AG09319 (cell line): ENCODE measurements at regions not wholly inside any gene's neighbourhood (a gene's known extent, or its start where the extent isn't known, plus 50 kb on each side); places are given as distances from the start of the nearest gene placed in this dataset.

Source experiments
- DNase-seq: peaks from one replicate; pipeline ENCODE4 v3.0.0-alpha.2; 2010; ENCODE audit warnings: low read depth; ENCODE audit errors: extremely low read depth
- CTCF ChIP-seq: IDR thresholded peaks from 2 replicates; pipeline ENCODE4 v1.5.1; 2011; ENCODE audit warnings: low read depth, mild to moderate bottlenecking, inconsistent platforms, low read length, moderate library complexity

GRCh38 chr15:77827860-77828259 lies 195.1 kb upstream of the LINGO1 start:
- DNase-seq: no peak
- TF ChIP-seq CTCF: no peak

GRCh38 chr15:77826006-77826695 lies 193.4 kb upstream of the LINGO1 start:
- no peak for TF ChIP-seq CTCF

DNA sequence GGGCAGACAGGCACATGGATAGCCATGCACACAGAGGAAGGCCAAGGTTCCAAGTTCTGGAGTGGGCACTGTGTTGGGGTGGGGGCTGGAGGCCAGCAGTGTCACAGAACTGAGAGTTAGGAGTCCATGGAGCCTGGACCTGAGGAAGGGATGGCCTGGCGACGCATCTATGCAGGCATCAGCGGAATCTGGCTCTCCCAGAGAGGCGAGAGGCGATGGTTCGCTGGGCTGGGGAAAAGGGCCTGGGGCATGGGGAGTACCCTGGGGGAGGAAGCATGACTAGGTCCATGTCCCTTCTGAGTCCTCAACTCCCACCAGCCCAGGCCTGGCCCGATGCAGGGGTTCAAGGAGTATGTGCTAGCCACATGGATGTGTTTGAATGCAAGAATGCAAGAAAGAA lies 192.8 kb upstream of the LINGO1 start:
- DNase-seq: no peak
- no peak for TF ChIP-seq CTCF

More at GRCh38 chr15:77826006-77826695, 193.4 kb upstream of the LINGO1 start:
- DNase-seq: no peak

DNA sequence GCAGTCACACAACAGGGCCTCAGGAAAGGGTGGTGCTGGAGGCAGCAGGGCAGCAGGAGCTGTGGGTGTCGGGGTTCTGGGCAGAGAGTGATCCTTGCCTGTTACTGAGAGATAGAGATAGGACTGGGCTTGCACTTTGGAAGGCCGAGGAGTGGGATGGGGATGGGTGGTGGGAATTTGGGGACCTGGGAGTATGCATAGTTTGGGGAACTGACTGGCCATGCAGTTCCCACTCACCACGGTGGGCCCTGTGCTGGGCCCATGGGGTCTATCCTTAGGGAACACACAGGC lies 192.5 kb upstream of the LINGO1 start:
- no peak for TF ChIP-seq CTCF
- no peak for DNase-seq

DNA sequence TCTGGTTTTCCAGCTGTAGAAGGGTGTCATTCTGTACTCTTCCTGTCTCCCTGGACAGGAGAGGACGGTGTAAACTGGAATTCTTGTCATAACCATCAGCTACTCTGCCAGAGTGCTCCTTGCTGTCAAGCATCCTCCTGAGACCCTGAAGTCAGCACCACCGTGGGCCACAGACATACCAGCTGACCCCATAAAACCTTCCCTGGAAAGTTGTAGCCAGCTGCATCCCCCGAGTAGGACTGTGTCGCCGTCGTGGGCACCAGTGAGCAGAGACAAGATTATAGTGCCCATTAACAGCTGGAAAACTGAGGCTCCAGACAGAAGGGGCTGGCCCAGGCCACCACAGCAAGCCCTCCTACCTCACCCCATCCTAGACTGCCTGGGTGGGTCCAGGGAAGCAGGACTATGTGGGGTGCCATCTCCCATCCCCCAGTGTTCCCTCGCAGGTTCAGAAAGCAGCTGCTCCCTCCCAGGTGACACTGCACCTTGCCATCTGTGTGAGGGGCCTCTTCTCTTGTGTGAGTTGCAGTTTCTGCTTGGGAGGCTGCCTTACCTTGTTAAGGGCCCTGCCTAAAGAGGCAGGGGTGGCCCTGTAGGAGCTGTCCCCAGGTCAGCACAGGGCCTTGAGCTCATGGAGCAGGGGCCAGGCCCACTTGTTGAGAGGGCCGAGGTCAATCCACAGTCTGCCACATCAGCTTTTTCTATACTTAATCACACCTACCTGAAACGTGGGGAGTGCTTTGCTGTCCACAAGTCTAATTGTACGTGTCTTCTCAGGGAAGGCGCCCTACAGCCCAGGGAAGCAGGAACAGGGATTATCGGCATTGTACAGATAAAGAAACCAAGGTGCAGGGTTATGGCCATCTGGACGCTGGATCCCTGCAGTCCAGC lies 191.9 kb upstream of the LINGO1 start:
- DNase-seq: no peak
- TF ChIP-seq CTCF: no peak

GRCh38 chr15:77823736-77824135 lies 191.0 kb upstream of the LINGO1 start:
- no peak for TF ChIP-seq CTCF
- DNase-seq: no peak

- DNase-seq: no peak
- TF ChIP-seq CTCF: no peak
These were observed 190.0 kb upstream of the LINGO1 start for GRCh38 chr15:77822631-77823230.
